Vagina (tissue), 2 donors: ENCODE measurements at regions not wholly inside any gene's neighbourhood (a gene's known extent, or its start where the extent isn't known, plus 50 kb on each side); places are given as distances from the start of the nearest gene placed in this dataset.

Experiments used
- CTCF ChIP-seq, 3 experiments: fragments of 450-650 bp in 2 of 3; fragments of 200-600 bp in 1 of 3; sonication (generic) in 1 of 3; IDR thresholded peaks; one replicate each; pipeline ENCODE4 v1.5.1; 2017 to 2019; ENCODE audit warnings: antibody characterized with exemption in 3 of 3, mild to moderate bottlenecking in 2 of 3, moderate library complexity in 2 of 3
- POLR2A ChIP-seq, 2 donors: fragments of 450-650 bp; IDR thresholded peaks; one replicate each; pipeline ENCODE4 v1.6.1; 2017; ENCODE audit warnings: antibody characterized with exemption in 2 of 2, mild to moderate bottlenecking in 2 of 2, moderate library complexity in 2 of 2

- TF ChIP-seq CTCF (IDR thresholded peaks at IDR 0.05) (no peak), POLR2A (IDR thresholded peaks at IDR 0.05) (no peak)
Measured at GRCh38 chr2:147774805-147775204, 70.0 kb upstream of the ACVR2A start.
